ENCODE measurements at regions not wholly inside any gene's neighbourhood (a gene's known extent, or its start where the extent isn't known, plus 50 kb on each side); places are given as distances from the start of the nearest gene placed in this dataset.

GRCh38 chr2:64250063-64250462 lies 105.8 kb upstream of the PELI1 start:
- no peak for ATAC-seq
- TF ChIP-seq GLIS3 (CRISPR knock-in tag; IDR thresholded peaks at IDR 0.05), result no peak
- no peak for TF ChIP-seq PATZ1 (CRISPR knock-in tag; IDR thresholded peaks at IDR 0.05; ENCODE audit: borderline replicate concordance)
- TF ChIP-seq ARNTL (CRISPR knock-in tag; IDR thresholded peaks at IDR 0.05; ENCODE audit: borderline replicate concordance, low read depth), result no peak
- no peak for TF ChIP-seq TCF4 (CRISPR knock-in tag; IDR thresholded peaks at IDR 0.05; ENCODE audit: borderline replicate concordance)
- TF ChIP-seq TOX (CRISPR knock-in tag; IDR thresholded peaks at IDR 0.05; ENCODE audit: borderline replicate concordance), result no peak
- no peak for TF ChIP-seq ZFP30 (CRISPR knock-in tag; IDR thresholded peaks at IDR 0.05)
- TF ChIP-seq CSRNP3 (CRISPR knock-in tag; IDR thresholded peaks at IDR 0.05), result no peak

- TF ChIP-seq POU6F1 (CRISPR knock-in tag; IDR thresholded peaks at IDR 0.05; ENCODE audit: borderline replicate concordance, low read depth), result no peak
- ATAC-seq, result no peak
These were observed 106.7 kb upstream of the PELI1 start for GRCh38 chr2:64250751-64251423.

GRCh38 chr2:64251497-64252250 lies 107.5 kb upstream of the PELI1 start:
- ATAC-seq, result no peak

More at GRCh38 chr2:64251497-64252250, 107.5 kb upstream of the PELI1 start:
- TF ChIP-seq CREB5 (CRISPR knock-in tag; IDR thresholded peaks at IDR 0.05; ENCODE audit: low read depth) (no peak), PPARA (CRISPR knock-in tag; IDR thresholded peaks at IDR 0.05; ENCODE audit: borderline replicate concordance) (no peak), PATZ1 (CRISPR knock-in tag; IDR thresholded peaks at IDR 0.05; ENCODE audit: borderline replicate concordance) (no peak), ZNF8 (CRISPR knock-in tag; IDR thresholded peaks at IDR 0.05) (no peak), ISL1 (CRISPR knock-in tag; IDR thresholded peaks at IDR 0.05) (no peak), TCF4 (CRISPR knock-in tag; IDR thresholded peaks at IDR 0.05; ENCODE audit: borderline replicate concordance) (no peak), ZC3H10 (CRISPR knock-in tag; IDR thresholded peaks at IDR 0.05) (no peak), SNAI2 (CRISPR knock-in tag; IDR thresholded peaks at IDR 0.05) (no peak), POU6F1 (CRISPR knock-in tag; IDR thresholded peaks at IDR 0.05; ENCODE audit: borderline replicate concordance, low read depth) (no peak), ZNF565 (CRISPR knock-in tag; conservative IDR thresholded peaks at IDR 0.05; ENCODE audit: low read depth) (no peak), ESRRG (CRISPR knock-in tag; IDR thresholded peaks at IDR 0.05) (no peak), ZFP30 (CRISPR knock-in tag; IDR thresholded peaks at IDR 0.05) (no peak), TSHZ2 (CRISPR knock-in tag; IDR thresholded peaks at IDR 0.05) (no peak), BACH2 (CRISPR knock-in tag; IDR thresholded peaks at IDR 0.05; ENCODE audit: borderline replicate concordance) (no peak), ZNF70 (CRISPR knock-in tag; IDR thresholded peaks at IDR 0.05) (no peak)

Measured in SK-N-SH treated with all-trans-retinoic acid at 6 μM for 48 hours (cell line).